Type B pancreatic cell (in vitro differentiated cells): ENCODE measurements at regions not wholly inside any gene's neighbourhood (a gene's known extent, or its start where the extent isn't known, plus 50 kb on each side); places are given as distances from the start of the nearest gene placed in this dataset.

ENCODE experiments used
- DNase-seq: peaks from one replicate; pipeline ENCODE4 v3.0.0; 2021; ENCODE audit warnings: mixed read lengths; ENCODE audit not compliant: unreplicated experiment; ENCODE audit errors: extremely low spot score
- H3K27ac Mint-ChIP-seq: 2 replicates; pipeline ENCODE4 v1.8.0; 2021; ENCODE audit warnings: mild to moderate bottlenecking, mixed read lengths
- H3K27me3 Mint-ChIP-seq: 2 replicates; pipeline ENCODE4 v1.8.0; 2021; ENCODE audit warnings: mixed read lengths
- H3K36me3 Mint-ChIP-seq: 2 replicates; pipeline ENCODE4 v1.8.0; 2021; ENCODE audit warnings: mixed read lengths
- H3K4me1 Mint-ChIP-seq: one replicate; pipeline ENCODE4 v1.8.0; 2021; ENCODE audit warnings: mixed read lengths; ENCODE audit not compliant: unreplicated experiment
- H3K4me3 Mint-ChIP-seq: 2 replicates; pipeline ENCODE4 v1.8.0; 2021; ENCODE audit warnings: mild to moderate bottlenecking, mixed read lengths
- H3K9me3 Mint-ChIP-seq: 2 replicates; pipeline ENCODE4 v1.8.0; 2021; ENCODE audit warnings: mixed read lengths
- TF ChIP-seq, protein P1 (sequence below): fragments of 200-600 bp; sonication (generic); conservative IDR thresholded peaks from 2 replicates; pipeline ENCODE4 v1.5.0; 2021; ENCODE audit warnings: antibody characterized with exemption, mild to moderate bottlenecking

GRCh38 chr15:77838061-77838460, 205.3 kb upstream of the LINGO1 start:
- TF ChIP-seq, protein P1, sequence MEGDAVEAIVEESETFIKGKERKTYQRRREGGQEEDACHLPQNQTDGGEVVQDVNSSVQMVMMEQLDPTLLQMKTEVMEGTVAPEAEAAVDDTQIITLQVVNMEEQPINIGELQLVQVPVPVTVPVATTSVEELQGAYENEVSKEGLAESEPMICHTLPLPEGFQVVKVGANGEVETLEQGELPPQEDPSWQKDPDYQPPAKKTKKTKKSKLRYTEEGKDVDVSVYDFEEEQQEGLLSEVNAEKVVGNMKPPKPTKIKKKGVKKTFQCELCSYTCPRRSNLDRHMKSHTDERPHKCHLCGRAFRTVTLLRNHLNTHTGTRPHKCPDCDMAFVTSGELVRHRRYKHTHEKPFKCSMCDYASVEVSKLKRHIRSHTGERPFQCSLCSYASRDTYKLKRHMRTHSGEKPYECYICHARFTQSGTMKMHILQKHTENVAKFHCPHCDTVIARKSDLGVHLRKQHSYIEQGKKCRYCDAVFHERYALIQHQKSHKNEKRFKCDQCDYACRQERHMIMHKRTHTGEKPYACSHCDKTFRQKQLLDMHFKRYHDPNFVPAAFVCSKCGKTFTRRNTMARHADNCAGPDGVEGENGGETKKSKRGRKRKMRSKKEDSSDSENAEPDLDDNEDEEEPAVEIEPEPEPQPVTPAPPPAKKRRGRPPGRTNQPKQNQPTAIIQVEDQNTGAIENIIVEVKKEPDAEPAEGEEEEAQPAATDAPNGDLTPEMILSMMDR: no peak
- Mint-ChIP-seq H3K4me3 (no peak overlapping the region), H3K27ac (no peak overlapping the region), H3K4me1 (peaks cover 8% of the 10 kb centered on the region), H3K27me3 (peaks cover 7% of the 10 kb centered on the region), H3K36me3 (no peaks in the 10 kb centered on the region), H3K9me3 (no peaks in the 10 kb centered on the region)
- DNase-seq: no peak

DNA sequence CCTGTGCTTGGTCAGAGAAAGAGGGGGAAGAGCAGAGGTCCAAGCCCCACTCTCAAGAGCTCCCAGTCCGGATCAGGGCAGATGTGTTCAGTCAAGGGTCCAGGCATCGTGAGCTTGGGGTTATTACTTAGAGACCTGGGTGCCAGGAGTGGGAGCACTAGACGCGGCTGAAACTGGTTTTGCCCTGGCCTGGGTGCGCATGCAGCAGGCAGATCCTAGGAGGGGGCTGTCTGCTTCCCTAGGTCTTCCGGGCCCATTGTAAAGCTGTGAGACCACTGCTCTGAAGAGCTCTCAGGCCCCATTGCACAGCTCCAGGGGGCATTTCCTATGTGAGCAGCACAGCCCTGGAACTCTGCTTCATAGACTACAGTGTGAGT, 204.9 kb upstream of the LINGO1 start:
- H3K9me3 Mint-ChIP-seq: no peaks in the 10 kb centered on the region
- TF ChIP-seq, protein P1: no peak
- no peak overlapping the region for H3K27ac Mint-ChIP-seq
- no peak overlapping the region for H3K4me3 Mint-ChIP-seq
- H3K4me1 Mint-ChIP-seq: peaks cover 8% of the 10 kb centered on the region
- no peaks in the 10 kb centered on the region for H3K36me3 Mint-ChIP-seq
- H3K27me3 Mint-ChIP-seq: peaks cover 7% of the 10 kb centered on the region
- DNase-seq: no peak

DNA sequence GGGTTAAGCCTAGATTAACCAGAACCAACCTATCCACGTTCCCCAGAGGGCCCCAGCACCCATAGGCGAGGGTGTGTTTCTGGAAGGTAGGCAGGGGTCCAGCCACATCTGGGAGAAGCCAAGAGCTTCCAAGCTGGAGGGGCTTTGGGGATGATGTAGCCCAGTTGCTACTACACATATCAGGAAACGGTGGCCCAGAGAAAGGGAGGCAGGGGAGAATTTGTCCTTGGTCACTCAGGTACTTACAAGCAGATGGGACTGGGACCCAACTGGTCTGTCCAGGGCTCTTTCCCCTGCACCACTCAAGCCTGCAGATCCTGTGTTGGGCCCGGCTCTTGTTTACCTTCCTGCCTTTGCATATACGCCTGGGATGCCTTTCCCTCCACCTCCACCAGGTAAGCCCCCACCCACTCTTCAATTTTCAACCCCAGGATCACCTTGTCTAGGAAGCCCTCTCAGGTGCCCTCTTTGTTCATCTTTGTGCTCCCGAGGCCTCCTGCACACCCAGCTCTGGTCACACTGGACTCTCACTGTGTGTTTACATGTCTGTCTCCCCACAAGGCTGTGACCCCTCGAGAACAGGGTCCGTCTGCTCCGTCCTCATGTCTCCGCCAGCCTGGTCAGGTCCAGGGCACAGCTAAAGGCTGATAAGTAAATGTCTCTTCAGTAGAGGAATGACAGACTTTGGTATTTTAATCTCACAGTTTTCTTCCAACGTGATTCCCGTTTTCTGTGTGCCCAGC, 204.4 kb upstream of the LINGO1 start:
- H3K4me1 Mint-ChIP-seq: peaks cover 10% of the 10 kb centered on the region
- DNase-seq: no peak
- no peaks in the 10 kb centered on the region for H3K36me3 Mint-ChIP-seq
- H3K27ac Mint-ChIP-seq: no peak overlapping the region
- peaks cover 7% of the 10 kb centered on the region for H3K27me3 Mint-ChIP-seq
- no peaks in the 10 kb centered on the region for H3K9me3 Mint-ChIP-seq
- no peak overlapping the region for H3K4me3 Mint-ChIP-seq
- TF ChIP-seq, protein P1: no peak

DNA sequence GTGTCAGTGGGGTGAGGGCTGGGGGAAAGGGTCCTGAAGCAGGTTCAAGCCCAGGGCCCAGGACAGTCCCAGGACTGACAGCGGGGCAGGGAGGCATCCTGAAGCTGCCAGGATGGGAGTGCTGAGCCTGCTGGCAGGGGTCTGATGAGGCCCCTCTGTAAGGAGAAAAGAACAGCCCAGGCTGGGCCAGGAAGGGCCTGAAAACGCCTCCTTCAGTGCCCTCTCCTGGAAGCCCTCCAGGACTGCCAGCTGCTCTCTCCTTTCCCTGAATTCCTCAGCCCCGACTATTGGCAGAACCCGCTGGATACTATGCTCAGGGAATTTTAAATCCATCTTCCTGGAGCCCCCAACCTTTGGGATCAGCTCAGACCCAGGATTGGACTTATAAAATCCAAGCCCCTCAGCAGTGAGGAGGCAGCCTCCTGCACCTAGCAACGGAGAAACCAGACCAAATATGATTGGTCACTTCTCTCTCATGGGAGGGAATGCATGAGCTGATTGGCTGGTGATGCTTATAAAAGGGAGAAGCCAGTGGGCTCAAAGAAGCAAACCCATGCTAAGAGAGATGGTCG, 203.5 kb upstream of the LINGO1 start:
- H3K9me3 Mint-ChIP-seq: no peaks in the 10 kb centered on the region
- no peaks in the 10 kb centered on the region for H3K36me3 Mint-ChIP-seq
- TF ChIP-seq, protein P1: no peak
- H3K27me3 Mint-ChIP-seq: peaks cover 7% of the 10 kb centered on the region
- no peak overlapping the region for H3K4me3 Mint-ChIP-seq
- H3K27ac Mint-ChIP-seq: no peak overlapping the region
- H3K4me1 Mint-ChIP-seq: peaks cover 17% of the 10 kb centered on the region
- no peak for DNase-seq

GRCh38 chr15:77834276-77834990, 201.7 kb upstream of the LINGO1 start:
- no peaks in the 10 kb centered on the region for H3K27me3 Mint-ChIP-seq
- TF ChIP-seq, protein P1: no peak
- DNase-seq: no peak
- no peaks in the 10 kb centered on the region for H3K9me3 Mint-ChIP-seq
- H3K4me3 Mint-ChIP-seq: no peak overlapping the region
- peaks cover 14% of the 10 kb centered on the region for H3K4me1 Mint-ChIP-seq
- H3K36me3 Mint-ChIP-seq: no peaks in the 10 kb centered on the region
- H3K27ac Mint-ChIP-seq: no peak overlapping the region
